ENCODE measurements at regions not wholly inside any gene's neighbourhood (a gene's known extent, or its start where the extent isn't known, plus 50 kb on each side); places are given as distances from the start of the nearest gene placed in this dataset.

- no peak overlapping the region for H3K56ac ChIP-seq (replicated peaks; ENCODE audit: insufficient read length, low read depth, low read length)
- H3K27me3 ChIP-seq (replicated peaks in 1 of 4; ENCODE audit: control insufficient read depth in 3 of 4, extremely low read depth in 1 of 4, insufficient read depth in 3 of 4, low read length in 3 of 4): no peaks in the 10 kb centered on the region
- H3K4me1 ChIP-seq (replicated peaks in 1 of 4; ENCODE audit: control insufficient read depth in 3 of 4, insufficient read depth in 4 of 4, low read length in 3 of 4): peaks cover 3 to 13% (median 7%) of the 10 kb centered on the region in 4 experiments; a peak in 6 of 7 replicates
- no peak overlapping the region; the same call in 1 of the 2 replicates for H3K18ac ChIP-seq (ENCODE audit: extremely low read depth, low read length)
- FAIRE-seq (no peak), DNase-seq (ENCODE audit: low read depth in 1 of 2, low spot score in 2 of 2) (no peak)
- ChIA-PET CTCF (ENCODE audit: partially characterized antibody) (interaction anchor here (0.7 kb wide), 1 partner anchor 270 kb away, joined by 3 read pairs; no protein-coding TSS in a partner anchor), POLR2A (ENCODE audit: partially characterized antibody) (no interaction called here)
- H3K4me2 ChIP-seq (ENCODE audit: insufficient read depth in 1 of 2, low read depth in 2 of 2, low read length in 2 of 2): no peak overlapping the region
- peak overlapping the region; percentile 60 for H4K5ac ChIP-seq (ENCODE audit: insufficient read length, low read depth, low read length)
- no peaks in the 10 kb centered on the region for H3K79me2 ChIP-seq (ENCODE audit: control insufficient read depth in 1 of 2, insufficient read depth in 2 of 2, low read length in 2 of 2)
- H2BK12ac ChIP-seq (ENCODE audit: low read depth, low read length): no peak overlapping the region
- no peak overlapping the region for H3K14ac ChIP-seq (ENCODE audit: insufficient read length)
- no peaks in the 10 kb centered on the region for H3K9me3 ChIP-seq (ENCODE audit: insufficient read depth in 2 of 2, low read depth in 1 of 2, low read length in 1 of 2)
- no peak overlapping the region for H4K8ac ChIP-seq (ENCODE audit: extremely low read depth, insufficient read depth, low read length)
- H4K91ac ChIP-seq (replicated peaks; ENCODE audit: insufficient read length, low read length): no peak overlapping the region
- peak overlapping the region; percentile 50; the same call in 1 of the 2 replicates for H2BK5ac ChIP-seq (ENCODE audit: low read depth, low read length)
- no peak overlapping the region for H3K27ac ChIP-seq (ENCODE audit: low read depth, low read length)
- H4K20me1 ChIP-seq (replicated peaks in 1 of 2; ENCODE audit: control insufficient read depth in 1 of 2, insufficient read depth in 2 of 2, low read length in 2 of 2): no peaks in the 10 kb centered on the region
- no peak overlapping the region for H2AFZ ChIP-seq (ENCODE audit: low read length)
- H2BK15ac ChIP-seq (ENCODE audit: low read length): no peak overlapping the region
- H3K23me2 ChIP-seq (ENCODE audit: low read depth, low read length): no peaks in the 10 kb centered on the region; the same call in 1 of the 2 replicates
- H3K23ac ChIP-seq (ENCODE audit: insufficient read length): no peak overlapping the region
- H3K4me3 ChIP-seq (ENCODE audit: extremely low read depth in 1 of 4, insufficient read depth in 2 of 4, low read depth in 3 of 4, low read length in 4 of 4): no peak overlapping the region
- 0 out of 2 replicates have a peak overlapping the region, but pooled peaks have one; percentile 15 for H2BK20ac ChIP-seq (ENCODE audit: low read length)
- H3K36me3 ChIP-seq (ENCODE audit: control insufficient read depth in 2 of 4, insufficient read depth in 4 of 4, low read length in 3 of 4): no peaks in the 10 kb centered on the region
- no peak overlapping the region for H2AK5ac ChIP-seq (ENCODE audit: low read depth, low read length)
- peak overlapping the region; percentile 78 for H2BK120ac ChIP-seq (replicated peaks; ENCODE audit: low read depth, low read length)
- H3K9ac ChIP-seq (replicated peaks in 1 of 4; ENCODE audit: extremely low read depth in 1 of 4, low read depth in 3 of 4, low read length in 3 of 4): no peak overlapping the region
- 88% methylated on average over 2 of the region's 2 CpGs; no CpG with 5 or more reads in 1 of the 2 experiments for WGBS, 2 experiments (ENCODE audit: extremely low coverage in 1 of 2, insufficient coverage in 1 of 2, insufficient read length in 1 of 2, insufficient replicate concordance in 2 of 2, low coverage in 1 of 2, low lambda C conversion rate in 2 of 2, missing lambda C conversion rate in 1 of 2)
- H3K79me1 ChIP-seq (ENCODE audit: low read depth, low read length): no peaks in the 10 kb centered on the region
- no peak overlapping the region for H3K4ac ChIP-seq (replicated peaks; ENCODE audit: insufficient read length, low read depth, low read length)
- TF ChIP-seq SP2 (IDR thresholded peaks at IDR 0.05; ENCODE audit: low read length): no peak
- TF ChIP-seq, protein P1, sequence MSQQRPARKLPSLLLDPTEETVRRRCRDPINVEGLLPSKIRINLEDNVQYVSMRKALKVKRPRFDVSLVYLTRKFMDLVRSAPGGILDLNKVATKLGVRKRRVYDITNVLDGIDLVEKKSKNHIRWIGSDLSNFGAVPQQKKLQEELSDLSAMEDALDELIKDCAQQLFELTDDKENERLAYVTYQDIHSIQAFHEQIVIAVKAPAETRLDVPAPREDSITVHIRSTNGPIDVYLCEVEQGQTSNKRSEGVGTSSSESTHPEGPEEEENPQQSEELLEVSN (IDR thresholded peaks at IDR 0.05): no peak
- no peak for TF ChIP-seq NRF1 (IDR thresholded peaks at IDR 0.05; ENCODE audit: low read depth, low read length)
- no peak for TF ChIP-seq POU5F1 (IDR thresholded peaks at IDR 0.05; ENCODE audit: low read depth, low read length)
- no peak for TF ChIP-seq EZH2 (IDR thresholded peaks at IDR 0.05; ENCODE audit: low read depth, low read length, severe bottlenecking)
- no peak for TF ChIP-seq SP1 (IDR thresholded peaks at IDR 0.05; ENCODE audit: low read depth, low read length)
- no peak for TF ChIP-seq KDM5A (IDR thresholded peaks at IDR 0.05; ENCODE audit: low read length)
- TF ChIP-seq, protein P2, sequence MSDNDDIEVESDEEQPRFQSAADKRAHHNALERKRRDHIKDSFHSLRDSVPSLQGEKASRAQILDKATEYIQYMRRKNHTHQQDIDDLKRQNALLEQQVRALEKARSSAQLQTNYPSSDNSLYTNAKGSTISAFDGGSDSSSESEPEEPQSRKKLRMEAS (IDR thresholded peaks at IDR 0.05): no peak
- no peak for TF ChIP-seq CTCF (IDR thresholded peaks at IDR 0.05; ENCODE audit: control extremely low read depth in 1 of 3, insufficient read depth in 1 of 3, low read depth in 1 of 3, low read length in 3 of 3)
- TF ChIP-seq RNF2 (IDR thresholded peaks at IDR 0.05; ENCODE audit: borderline replicate concordance, low read depth, low read length, missing control alignments, poor library complexity, severe bottlenecking): no peak
- no peak for TF ChIP-seq MAFK (IDR thresholded peaks at IDR 0.05; ENCODE audit: low read depth, low read length)
Observed at GRCh38 chr1:59115865-59116264, 181.0 kb upstream of the FGGY start.

Measured in H1 (cell line).